ENCODE measurements at regions not wholly inside any gene's neighbourhood (a gene's known extent, or its start where the extent isn't known, plus 50 kb on each side); places are given as distances from the start of the nearest gene placed in this dataset.

GRCh38 chrX:77076896-77077295 lies 370.3 kb upstream of the FGF16 start:
- TF ChIP-seq CTCF (IDR thresholded peaks at IDR 0.05; ENCODE audit: low read depth, low read length, missing input control), result no peak
- no peak for TF ChIP-seq RAD21 (IDR thresholded peaks at IDR 0.05)
- TF ChIP-seq ZBTB33 (IDR thresholded peaks at IDR 0.05), result no peak
- no peak for TF ChIP-seq NR2F2 (IDR thresholded peaks at IDR 0.05)
- TF ChIP-seq REST (IDR thresholded peaks at IDR 0.05), result no peak
- no peak for TF ChIP-seq TAF1 (conservative IDR thresholded peaks at IDR 0.05)
- no peak for TF ChIP-seq MAX (IDR thresholded peaks at IDR 0.05)
- TF ChIP-seq HNF4G (IDR thresholded peaks at IDR 0.05), result no peak
- TF ChIP-seq JUND (IDR thresholded peaks at IDR 0.05), result no peak
- TF ChIP-seq RXRA (IDR thresholded peaks at IDR 0.05), result no peak
- TF ChIP-seq ATF3 (IDR thresholded peaks at IDR 0.05), result no peak
- no peak for TF ChIP-seq GABPA (IDR thresholded peaks at IDR 0.05 in 1 of 2, conservative IDR thresholded peaks at IDR 0.05 in 1 of 2)
- no peak for TF ChIP-seq EGR1 (IDR thresholded peaks at IDR 0.05; ENCODE audit: low read depth in 2 of 2)
- TF ChIP-seq YY1 (IDR thresholded peaks at IDR 0.05), result no peak

All from liver (tissue), 3 donors.